ENCODE measurements at regions not wholly inside any gene's neighbourhood (a gene's known extent, or its start where the extent isn't known, plus 50 kb on each side); places are given as distances from the start of the nearest gene placed in this dataset.
"Not testable (repeated sequence)": the region's sequence is repeated elsewhere in the genome, so short reads cannot be mapped to it uniquely, and the experiment has no call there.

- no peak for DNase-seq
These were observed 188.9 kb downstream of the SIPA1L2 start for GRCh38 chr1:232441036-232441411.

GRCh38 chr1:232440325-232441035 lies 189.5 kb downstream of the SIPA1L2 start:
- DNase-seq = no peak

GRCh38 chr1:232439011-232439410 lies 190.9 kb downstream of the SIPA1L2 start:
- DNase-seq = no peak

- no peak for DNase-seq
These were observed 191.5 kb downstream of the SIPA1L2 start for GRCh38 chr1:232438476-232438875.

GRCh38 chr1:232437510-232437909 lies 192.4 kb downstream of the SIPA1L2 start:
- no peak for DNase-seq

- no peak for DNase-seq
These were observed 194.2 kb downstream of the SIPA1L2 start for GRCh38 chr1:232435729-232436128.

- DNase-seq = no peak
These were observed 197.6 kb downstream of the SIPA1L2 start for GRCh38 chr1:232432313-232432712.

- DNase-seq = no peak
These were observed 198.2 kb downstream of the SIPA1L2 start for GRCh38 chr1:232431748-232432147.

- DNase-seq = no peak
These were observed 198.6 kb downstream of the SIPA1L2 start for GRCh38 chr1:232431326-232431725.

- DNase-seq = no peak
These were observed 199.5 kb downstream of the SIPA1L2 start for GRCh38 chr1:232430467-232430866.

- DNase-seq = peak; percentile 6
These were observed 201.0 kb downstream of the SIPA1L2 start for GRCh38 chr1:232428786-232429530.

GRCh38 chr1:232428036-232428645 lies 201.8 kb downstream of the SIPA1L2 start:
- no peak for DNase-seq

- no peak for DNase-seq
These were observed 203.1 kb downstream of the SIPA1L2 start for GRCh38 chr1:232426801-232427200.

- no peak for DNase-seq
These were observed 204.5 kb downstream of the SIPA1L2 start for GRCh38 chr1:232425421-232425820.

GRCh38 chr1:232423591-232423990 lies 206.3 kb downstream of the SIPA1L2 start:
- DNase-seq = no peak

GRCh38 chr1:232422898-232423297 lies 207.0 kb downstream of the SIPA1L2 start:
- no peak for DNase-seq

- DNase-seq = no peak
These were observed 207.8 kb downstream of the SIPA1L2 start for GRCh38 chr1:232422098-232422497.

GRCh38 chr1:232421143-232421796 lies 208.7 kb downstream of the SIPA1L2 start:
- DNase-seq = no peak

GRCh38 chr1:232417636-232418248 lies 212.2 kb downstream of the SIPA1L2 start:
- DNase-seq = no peak

GRCh38 chr1:232416026-232416568 lies 213.8 kb downstream of the SIPA1L2 start:
- no peak for DNase-seq

GRCh38 chr1:232415481-232415880 lies 214.5 kb downstream of the SIPA1L2 start:
- DNase-seq = not testable (repeated sequence)

- DNase-seq = no peak
These were observed 215.8 kb downstream of the SIPA1L2 start for GRCh38 chr1:232414100-232414499.

GRCh38 chr1:232413674-232414073 lies 216.3 kb downstream of the SIPA1L2 start:
- no peak for DNase-seq

Data from NCI-H2081 treated with DMSO at 0.1 percent for 48 hours (cell line).